PC-9 (cell line): ENCODE measurements at regions not wholly inside any gene's neighbourhood (a gene's known extent, or its start where the extent isn't known, plus 50 kb on each side); places are given as distances from the start of the nearest gene placed in this dataset.

Experiments used
- BruUV-seq: library from RNA; stranded (reverse); fragments of 400-500 nt; replicated peaks from 2 replicates; lab custom pipeline; 2021; lab: Mats Ljungman, UMichigan
- CTCF ChIA-PET: fragments of 300-600 bp; sonication (Branson Sonifier 250); formaldehyde crosslinking; loops from one replicate; lab custom pipeline; 2022; ENCODE audit warnings: antibody characterized with exemption; lab: Charles Lee
- POLR2A ChIA-PET: fragments of 300-600 bp; sonication (Branson Sonifier 250); formaldehyde crosslinking; loops from one replicate; lab custom pipeline; 2022; ENCODE audit warnings: antibody characterized with exemption; ENCODE audit not compliant: unreplicated experiment; lab: Charles Lee
- DNase-seq, 2 experiments: peaks; one replicate each; pipeline versions ENCODE4 v3.0.0 to v3.0.0-alpha.2; 2015 to 2022; ENCODE audit warnings: mixed read lengths in 1 of 2
- H2AFZ ChIP-seq: fragments of 200-600 bp; sonication (generic); 2 replicates; pipeline ENCODE4 v1.8.1; 2017; ENCODE audit warnings: antibody characterized with exemption
- H3F3A ChIP-seq: fragments of 200-600 bp; sonication (generic); 2 replicates; pipeline ENCODE4 v1.8.1; 2017; ENCODE audit warnings: antibody characterized with exemption, mild to moderate bottlenecking, low read depth; ENCODE audit not compliant: insufficient read depth
- H3K27ac ChIP-seq: fragments of 200-600 bp; sonication (generic); 2 replicates; pipeline ENCODE4 v1.6.1; 2016; ENCODE audit warnings: mixed run types
- H3K27me3 ChIP-seq: fragments of 200-600 bp; sonication (generic); 2 replicates; pipeline ENCODE4 v1.6.1; 2016; ENCODE audit warnings: low read depth, mixed run types; ENCODE audit not compliant: insufficient read depth
- H3K36me3 ChIP-seq: fragments of 200-600 bp; sonication (generic); 2 replicates; pipeline ENCODE4 v1.6.1; 2016; ENCODE audit warnings: low read depth, mixed run types
- H3K4me1 ChIP-seq: fragments of 200-600 bp; sonication (generic); replicated peaks from 2 replicates; pipeline ENCODE4 v1.6.1; 2016; ENCODE audit warnings: mixed run types; ENCODE audit not compliant: insufficient read depth
- H3K4me2 ChIP-seq: fragments of 200-600 bp; sonication (generic); 2 replicates; pipeline ENCODE4 v1.6.1; 2017; ENCODE audit warnings: mixed run types
- H3K4me3 ChIP-seq: fragments of 200-600 bp; sonication (generic); 2 replicates; pipeline ENCODE4 v1.6.1; 2016; ENCODE audit warnings: mixed run types
- H3K79me2 ChIP-seq: fragments of 200-600 bp; sonication (generic); 2 replicates; pipeline ENCODE4 v1.6.1; 2017; ENCODE audit warnings: low read depth, mixed run types
- H3K9me2 ChIP-seq: fragments of 200-600 bp; sonication (generic); 2 replicates; pipeline ENCODE4 v1.8.1; 2017; ENCODE audit warnings: mild to moderate bottlenecking; ENCODE audit not compliant: insufficient read depth
- H3K9me3 ChIP-seq: fragments of 200-600 bp; sonication (generic); 2 replicates; pipeline ENCODE4 v1.8.1; 2016; ENCODE audit warnings: low read depth; ENCODE audit not compliant: insufficient read depth
- H4K20me1 ChIP-seq: fragments of 200-600 bp; sonication (generic); 2 replicates; pipeline ENCODE4 v1.8.1; 2017; ENCODE audit not compliant: insufficient read depth
- EZH2 ChIP-seq: fragments of 200-600 bp; sonication (generic); IDR thresholded peaks from 2 replicates; pipeline ENCODE4 v1.8.0; 2017; ENCODE audit warnings: antibody characterized with exemption, low read depth
- intact Hi-C: fragments of 100-400 bp; cut with micrococcal nuclease; formaldehyde crosslinking; loops from one replicate; pipeline ENCODE4 v1.10.0; 2022; ENCODE audit not compliant: unreplicated experiment
- TF ChIP-seq, protein P1 (sequence below): fragments of 200-600 bp; sonication (generic); conservative IDR thresholded peaks from 2 replicates; pipeline ENCODE4 v1.6.1; 2017; ENCODE audit warnings: mixed run types, antibody characterized with exemption, mild to moderate bottlenecking, moderate library complexity

GRCh38 chr12:105736498-105736897, 402.3 kb downstream of the NUAK1 start:
- Histone ChIP-seq H3K4me1 (peaks cover 13% of the 10 kb centered on the region), H3K4me3 (no peak overlapping the region), H3K27ac (no peak overlapping the region), H3K79me2 (no peaks in the 10 kb centered on the region), H3F3A (no peaks in the 10 kb centered on the region), H3K36me3 (no peaks in the 10 kb centered on the region), H3K9me3 (no peaks in the 10 kb centered on the region), H3K9me2 (no peaks in the 10 kb centered on the region), H2AFZ (no peak overlapping the region), H4K20me1 (no peaks in the 10 kb centered on the region), H3K27me3 (no peaks in the 10 kb centered on the region), H3K4me2 (no peak overlapping the region)
- DNase-seq, result no peak
- ChIA-PET CTCF (no interaction called here), POLR2A (no interaction called here)
- TF ChIP-seq, protein P1, sequence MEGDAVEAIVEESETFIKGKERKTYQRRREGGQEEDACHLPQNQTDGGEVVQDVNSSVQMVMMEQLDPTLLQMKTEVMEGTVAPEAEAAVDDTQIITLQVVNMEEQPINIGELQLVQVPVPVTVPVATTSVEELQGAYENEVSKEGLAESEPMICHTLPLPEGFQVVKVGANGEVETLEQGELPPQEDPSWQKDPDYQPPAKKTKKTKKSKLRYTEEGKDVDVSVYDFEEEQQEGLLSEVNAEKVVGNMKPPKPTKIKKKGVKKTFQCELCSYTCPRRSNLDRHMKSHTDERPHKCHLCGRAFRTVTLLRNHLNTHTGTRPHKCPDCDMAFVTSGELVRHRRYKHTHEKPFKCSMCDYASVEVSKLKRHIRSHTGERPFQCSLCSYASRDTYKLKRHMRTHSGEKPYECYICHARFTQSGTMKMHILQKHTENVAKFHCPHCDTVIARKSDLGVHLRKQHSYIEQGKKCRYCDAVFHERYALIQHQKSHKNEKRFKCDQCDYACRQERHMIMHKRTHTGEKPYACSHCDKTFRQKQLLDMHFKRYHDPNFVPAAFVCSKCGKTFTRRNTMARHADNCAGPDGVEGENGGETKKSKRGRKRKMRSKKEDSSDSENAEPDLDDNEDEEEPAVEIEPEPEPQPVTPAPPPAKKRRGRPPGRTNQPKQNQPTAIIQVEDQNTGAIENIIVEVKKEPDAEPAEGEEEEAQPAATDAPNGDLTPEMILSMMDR, result no peak
- no peak for TF ChIP-seq EZH2
- BruUV-seq, result no TSS peak
- intact Hi-C loops, result no loop called here

DNA sequence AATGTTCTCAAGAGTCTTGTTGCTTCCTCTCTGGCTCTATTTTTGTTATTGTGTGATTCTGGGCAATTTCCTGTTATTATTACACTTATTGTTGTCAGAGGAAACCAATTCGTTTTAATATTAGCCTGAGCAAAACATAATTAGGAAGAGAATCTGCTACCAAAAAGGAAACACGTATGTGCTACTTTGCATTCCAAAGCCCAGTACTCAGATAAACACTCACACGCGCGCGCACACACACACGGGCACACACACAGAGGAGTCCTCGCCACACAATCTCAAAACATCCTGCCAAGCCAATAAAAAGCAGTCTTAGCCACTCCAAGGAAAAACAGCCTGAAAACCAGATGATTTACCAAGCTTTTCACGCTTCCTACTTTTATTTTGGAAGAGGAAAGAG, 400.7 kb downstream of the NUAK1 start:
- H3K4me1 ChIP-seq, result peaks cover 11% of the 10 kb centered on the region
- H3K9me3 ChIP-seq, result no peaks in the 10 kb centered on the region
- no peak overlapping the region for H3K4me2 ChIP-seq
- BruUV-seq, result no TSS peak
- H3F3A ChIP-seq, result no peaks in the 10 kb centered on the region
- no peaks in the 10 kb centered on the region for H3K9me2 ChIP-seq
- intact Hi-C loops, result no loop called here
- H3K79me2 ChIP-seq, result no peaks in the 10 kb centered on the region
- H3K27ac ChIP-seq, result no peak overlapping the region
- H3K4me3 ChIP-seq, result no peak overlapping the region
- DNase-seq, result no peak
- no peak overlapping the region for H2AFZ ChIP-seq
- POLR2A ChIA-PET, result no interaction called here
- TF ChIP-seq, protein P1, result no peak
- TF ChIP-seq EZH2, result no peak
- CTCF ChIA-PET, result no interaction called here
- no peaks in the 10 kb centered on the region for H4K20me1 ChIP-seq
- H3K27me3 ChIP-seq, result no peaks in the 10 kb centered on the region
- no peaks in the 10 kb centered on the region for H3K36me3 ChIP-seq

DNA sequence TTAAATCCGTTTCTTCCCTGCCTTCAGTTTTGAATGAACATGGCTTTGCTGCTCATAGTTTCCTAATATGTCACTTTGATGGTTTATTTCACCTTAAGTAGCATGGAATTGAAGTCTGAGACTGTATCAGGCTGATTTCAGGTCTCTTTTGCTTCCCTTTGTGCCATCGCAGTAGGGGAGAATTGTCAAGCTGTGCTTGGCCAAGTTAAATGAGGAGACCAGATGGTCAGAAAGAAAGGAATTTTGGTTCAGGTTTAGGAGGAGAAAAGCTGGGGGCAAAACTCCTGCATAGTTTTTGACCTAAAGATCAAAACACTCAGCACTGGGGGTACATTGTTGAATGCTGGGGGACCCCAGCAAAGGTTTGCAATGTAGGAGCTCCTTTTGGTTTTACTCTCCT, 398.4 kb downstream of the NUAK1 start:
- H3K9me2 ChIP-seq, result no peaks in the 10 kb centered on the region
- TF ChIP-seq, protein P1, result no peak
- no peak for TF ChIP-seq EZH2
- H3F3A ChIP-seq, result no peaks in the 10 kb centered on the region
- no peak overlapping the region for H2AFZ ChIP-seq
- ChIA-PET POLR2A (no interaction called here), CTCF (no interaction called here)
- no peaks in the 10 kb centered on the region for H3K36me3 ChIP-seq
- no peaks in the 10 kb centered on the region for H3K79me2 ChIP-seq
- no peaks in the 10 kb centered on the region for H3K9me3 ChIP-seq
- no peak overlapping the region for H3K4me2 ChIP-seq
- no peak overlapping the region for H3K4me3 ChIP-seq
- no peaks in the 10 kb centered on the region for H3K27me3 ChIP-seq
- no TSS peak for BruUV-seq
- H3K4me1 ChIP-seq, result no peaks in the 10 kb centered on the region
- no peak for DNase-seq
- no peak overlapping the region for H3K27ac ChIP-seq
- no peaks in the 10 kb centered on the region for H4K20me1 ChIP-seq
- intact Hi-C loops, result no loop called here
